Stomach (tissue), 4 donors: ENCODE measurements at regions not wholly inside any gene's neighbourhood (a gene's known extent, or its start where the extent isn't known, plus 50 kb on each side); places are given as distances from the start of the nearest gene placed in this dataset.

Source experiments
- EP300 ChIP-seq: sonication (generic); formaldehyde crosslinking; IDR thresholded peaks from one replicate; pipeline ENCODE4 v1.6.1; 2017; ENCODE audit warnings: antibody characterized with exemption
- POLR2A ChIP-seq, 4 donors: fragments of 450-650 bp; IDR thresholded peaks; one replicate each; pipeline ENCODE4 v1.6.1; 2016; ENCODE audit warnings: antibody characterized with exemption in 4 of 4, control low read depth in 2 of 4, mild to moderate bottlenecking in 1 of 4, moderate library complexity in 1 of 4
- POLR2AphosphoS5 ChIP-seq, 3 donors: sonication (generic); formaldehyde crosslinking; IDR thresholded peaks; one replicate each; pipeline ENCODE4 v1.6.1; 2016; ENCODE audit warnings: antibody characterized with exemption in 3 of 3
- TF ChIP-seq, protein P1 (sequence below), 7 experiments: fragments of 450-650 bp in 4 of 7; fragments of 200-600 bp in 3 of 7; sonication (generic) in 3 of 7; IDR thresholded peaks; one replicate each; pipeline ENCODE4 v1.5.1; 2016 to 2019; ENCODE audit warnings: antibody characterized with exemption in 7 of 7, control low read depth in 2 of 7, mild to moderate bottlenecking in 1 of 7

- no peak for TF ChIP-seq POLR2AphosphoS5 (IDR thresholded peaks at IDR 0.05)
- TF ChIP-seq, protein P1, sequence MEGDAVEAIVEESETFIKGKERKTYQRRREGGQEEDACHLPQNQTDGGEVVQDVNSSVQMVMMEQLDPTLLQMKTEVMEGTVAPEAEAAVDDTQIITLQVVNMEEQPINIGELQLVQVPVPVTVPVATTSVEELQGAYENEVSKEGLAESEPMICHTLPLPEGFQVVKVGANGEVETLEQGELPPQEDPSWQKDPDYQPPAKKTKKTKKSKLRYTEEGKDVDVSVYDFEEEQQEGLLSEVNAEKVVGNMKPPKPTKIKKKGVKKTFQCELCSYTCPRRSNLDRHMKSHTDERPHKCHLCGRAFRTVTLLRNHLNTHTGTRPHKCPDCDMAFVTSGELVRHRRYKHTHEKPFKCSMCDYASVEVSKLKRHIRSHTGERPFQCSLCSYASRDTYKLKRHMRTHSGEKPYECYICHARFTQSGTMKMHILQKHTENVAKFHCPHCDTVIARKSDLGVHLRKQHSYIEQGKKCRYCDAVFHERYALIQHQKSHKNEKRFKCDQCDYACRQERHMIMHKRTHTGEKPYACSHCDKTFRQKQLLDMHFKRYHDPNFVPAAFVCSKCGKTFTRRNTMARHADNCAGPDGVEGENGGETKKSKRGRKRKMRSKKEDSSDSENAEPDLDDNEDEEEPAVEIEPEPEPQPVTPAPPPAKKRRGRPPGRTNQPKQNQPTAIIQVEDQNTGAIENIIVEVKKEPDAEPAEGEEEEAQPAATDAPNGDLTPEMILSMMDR (IDR thresholded peaks at IDR 0.05), result no peak
- TF ChIP-seq POLR2A (IDR thresholded peaks at IDR 0.05), result no peak
- no peak for TF ChIP-seq EP300
Observed at GRCh38 chr6:153804755-153805330, 234.2 kb upstream of the OPRM1 start.
